K562 (cell line): ENCODE measurements at regions not wholly inside any gene's neighbourhood (a gene's known extent, or its start where the extent isn't known, plus 50 kb on each side); places are given as distances from the start of the nearest gene placed in this dataset.

Experiments used
- ATAC-seq: fragments of 200-7000 bp; cut with Tn5 transposase; 3 replicates; pipeline ENCODE4 v1.9.1; 2020; ENCODE audit warnings: moderate library complexity
- BruUV-seq: library from RNA; stranded (reverse); fragments of 400-500 nt; replicated peaks from 2 replicates; lab custom pipeline; 2021; lab: Mats Ljungman, UMichigan
- CTCF ChIA-PET: fragments of 300-600 bp; formaldehyde crosslinking; extraction: SDS; loops from one replicate; lab custom pipeline; 2021; ENCODE audit warnings: low intra/inter-chr PET ratio; lab: Yijun Ruan, JAX
- POLR2A ChIA-PET: fragments of 300-600, 350-650 bp; sonication (Branson Sonifier 250); formaldehyde crosslinking; extraction: SDS; loops from one replicate; lab custom pipeline; 2021; ENCODE audit warnings: antibody characterized with exemption, inconsistent platforms; lab: Yijun Ruan, JAX
- DNase-seq, 4 experiments: peaks; one replicate each; pipeline versions ENCODE4 v3.0.0 to v3.0.0-alpha.2; 2011 to 2018; ENCODE audit warnings: low spot score in 3 of 4, mixed read lengths in 3 of 4; ENCODE audit errors: extremely low read depth in 1 of 4
- FAIRE-seq: peaks from 2 replicates; lab custom pipeline; 2011; peaks lifted over from hg19 to GRCh38; lab: Jason Lieb, UNC
- H2AFZ ChIP-seq: 2 replicates; pipeline ENCODE4 v1.6.0; 2011; ENCODE audit warnings: low read depth, low read length, control low read depth, inconsistent platforms
- H3K27ac ChIP-seq: fragments of 200-600 bp; 3 replicates; pipeline ENCODE4 v1.8.0; 2011; ENCODE audit warnings: low read depth, mild to moderate bottlenecking, control low read depth, inconsistent platforms, low read length, moderate library complexity, mixed read lengths; ENCODE audit errors: extremely low read depth
- H3K27me3 ChIP-seq, 2 experiments: fragments of 300-600 bp in 1 of 2; 2 replicates in 1 of 2; 3 replicates in 1 of 2; pipeline versions ENCODE4 v1.6.0 to v1.8.0; 2011; ENCODE audit warnings: inconsistent platforms in 2 of 2, low read length in 2 of 2, mild to moderate bottlenecking in 1 of 2, mixed read lengths in 1 of 2, moderate library complexity in 1 of 2; ENCODE audit not compliant: control insufficient read depth in 2 of 2, insufficient read depth in 2 of 2
- H3K36me3 ChIP-seq: fragments of 300-600 bp; 3 replicates; pipeline ENCODE4 v1.8.0; 2011; ENCODE audit warnings: mild to moderate bottlenecking, low read length, inconsistent platforms; ENCODE audit not compliant: control insufficient read depth, insufficient read depth
- H3K4me1 ChIP-seq, 2 experiments: fragments of 200-600 bp in 1 of 2; replicated peaks in 1 of 2; 2 replicates in 1 of 2; 3 replicates in 1 of 2; pipeline versions ENCODE4 v1.5.1 to v1.8.0; 2011; ENCODE audit warnings: inconsistent platforms in 2 of 2, low read length in 2 of 2, mild to moderate bottlenecking in 1 of 2, mixed read lengths in 1 of 2, moderate library complexity in 1 of 2; ENCODE audit not compliant: control insufficient read depth in 2 of 2, insufficient read depth in 2 of 2
- H3K4me2 ChIP-seq: 2 replicates; pipeline ENCODE4 v1.6.1; 2011; ENCODE audit warnings: low read length, control low read depth, inconsistent platforms, mixed read lengths; ENCODE audit not compliant: insufficient read depth
- H3K4me3 ChIP-seq: fragments of 200-600 bp; sonication (generic), shearing (Covaris generic); 2 replicates; pipeline ENCODE4 v1.5.1; 2016; ENCODE audit warnings: control low read depth, inconsistent platforms
- H3K79me2 ChIP-seq: fragments of 200-600 bp; 3 replicates; pipeline ENCODE4 v1.8.0; 2011; ENCODE audit warnings: low read length, inconsistent platforms; ENCODE audit not compliant: control insufficient read depth, insufficient read depth
- H3K9ac ChIP-seq, 2 experiments: 2 replicates each; pipeline versions ENCODE4 v1.6.0 to v1.6.1; 2011; ENCODE audit warnings: low read depth in 2 of 2, low read length in 2 of 2, control low read depth in 1 of 2, inconsistent platforms in 1 of 2, mild to moderate bottlenecking in 1 of 2, mixed read lengths in 1 of 2; ENCODE audit not compliant: insufficient read depth in 1 of 2
- H3K9me1 ChIP-seq: one replicate; pipeline ENCODE4 v1.6.0; 2011; ENCODE audit warnings: inconsistent platforms, mild to moderate bottlenecking, low read length, moderate library complexity; ENCODE audit not compliant: control insufficient read depth, insufficient read depth
- H3K9me3 ChIP-seq: replicated peaks from 2 replicates; pipeline ENCODE4 v1.5.1; 2011; ENCODE audit warnings: low read depth, low read length, inconsistent platforms; ENCODE audit not compliant: control insufficient read depth, insufficient read depth
- H4K20me1 ChIP-seq: replicated peaks from 2 replicates; pipeline ENCODE4 v1.6.1; 2011; ENCODE audit warnings: low read length, inconsistent platforms, mixed read lengths; ENCODE audit not compliant: control insufficient read depth, insufficient read depth
- ARID1B ChIP-seq: fragments of 450-650 bp; IDR thresholded peaks from 2 replicates; pipeline ENCODE4 v1.6.1; 2016; ENCODE audit warnings: antibody characterized with exemption, mild to moderate bottlenecking, inconsistent platforms
- ARID2 ChIP-seq: fragments of 450-650 bp; IDR thresholded peaks from 2 replicates; pipeline ENCODE4 v1.6.1; 2017; ENCODE audit warnings: antibody characterized with exemption, mild to moderate bottlenecking
- PCBP2 ChIP-seq: fragments of 200-400 bp; formaldehyde crosslinking; IDR thresholded peaks from 2 replicates; pipeline ENCODE4 v1.6.1; 2018; ENCODE audit warnings: low read length, low read depth, mild to moderate bottlenecking, moderate library complexity; ENCODE audit not compliant: poor library complexity, severe bottlenecking
- PTRF ChIP-seq: fragments of 450-650 bp; IDR thresholded peaks from 2 replicates; pipeline ENCODE4 v1.6.1; 2016; ENCODE audit warnings: mild to moderate bottlenecking, missing genetic modification characterization, missing compliant biosample characterization
- WGBS: fragments of 100-300 bp; shearing (Covaris generic); methylation state at CpG from one replicate; pipeline ENCODE4 v1.1.6; 2016; ENCODE audit warnings: low coverage, mixed read lengths; ENCODE audit not compliant: insufficient coverage; ENCODE audit errors: missing lambda C conversion rate; 5-methylcytosine and 5-hydroxymethylcytosine counted together
- in situ Hi-C: fragments of 300-500 bp; cut with MboI; formaldehyde crosslinking; loops from 4 replicates; pipeline ENCODE4 v1.15.0; 2018; ENCODE audit warnings: inconsistent platforms, mixed read lengths
- intact Hi-C: fragments of 100-400 bp; cut with micrococcal nuclease; formaldehyde crosslinking; loops from 2 replicates; pipeline ENCODE4 v1.14.2; 2022
- TF ChIP-seq, protein P1 (sequence below): fragments of 450-650 bp; IDR thresholded peaks from 2 replicates; pipeline ENCODE4 v1.6.1; 2016; ENCODE audit warnings: low read depth, mild to moderate bottlenecking, moderate library complexity
- TF ChIP-seq, protein P2 (sequence below): fragments of 250-450 bp; sonication (Bioruptor Pico); IDR thresholded peaks from 2 replicates; pipeline ENCODE4 v1.8.0; 2022; ENCODE audit warnings: moderate library complexity, mild to moderate bottlenecking, inconsistent platforms
- TF ChIP-seq, protein P3 (sequence below): fragments of 250-450 bp; sonication (Bioruptor Pico); IDR thresholded peaks from 2 replicates; pipeline ENCODE4 v1.5.0; 2020; ENCODE audit warnings: mild to moderate bottlenecking
- TF ChIP-seq, protein P4 (sequence below), 2 experiments: fragments of 150-350 bp in 1 of 2; IDR thresholded peaks; 2 replicates each; pipeline ENCODE4 v1.6.1; 2012 to 2016; ENCODE audit warnings: low read depth in 2 of 2, low read length in 2 of 2, mild to moderate bottlenecking in 1 of 2, moderate library complexity in 1 of 2

DNA sequence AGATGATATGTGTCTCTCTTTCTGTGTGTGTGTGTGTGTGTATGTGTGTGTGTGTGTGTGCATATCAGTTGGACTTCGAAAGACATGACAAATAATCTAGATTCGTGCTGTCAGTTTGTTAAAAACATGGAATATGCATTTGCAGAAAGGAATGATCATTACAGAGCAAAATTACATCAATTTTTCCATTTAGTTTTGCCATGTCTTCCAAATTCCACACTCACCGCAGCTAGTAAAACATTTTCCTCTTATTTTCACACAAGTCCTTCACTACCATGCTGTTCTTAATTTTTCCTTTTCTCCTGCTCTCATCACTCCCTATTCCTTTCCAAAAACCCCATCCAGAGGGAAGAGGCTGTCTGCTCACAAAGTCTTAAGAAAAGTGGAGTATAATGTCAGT is 1191.4 kb upstream of the SLC39A10 start:
- Histone ChIP-seq H4K20me1 (no peaks in the 10 kb centered on the region), H3K36me3 (no peaks in the 10 kb centered on the region), H3K9me3 (no peaks in the 10 kb centered on the region; the same call in 1 of the 2 replicates), H2AFZ (no peak overlapping the region), H3K4me1 (no peaks in the 10 kb centered on the region), H3K79me2 (no peaks in the 10 kb centered on the region), H3K27ac (no peak overlapping the region), H3K4me2 (no peak overlapping the region), H3K9me1 (no peaks in the 10 kb centered on the region), H3K4me3 (no peak overlapping the region), H3K9ac (no peak overlapping the region), H3K27me3 (no peaks in the 10 kb centered on the region)
- ChIA-PET CTCF (no interaction called here), POLR2A (no interaction called here)
- 10% methylated on average over 3 of the region's 3 CpGs for WGBS
- FAIRE-seq (no peak), DNase-seq (no peak), ATAC-seq (no peak)
- TF ChIP-seq, protein P1, sequence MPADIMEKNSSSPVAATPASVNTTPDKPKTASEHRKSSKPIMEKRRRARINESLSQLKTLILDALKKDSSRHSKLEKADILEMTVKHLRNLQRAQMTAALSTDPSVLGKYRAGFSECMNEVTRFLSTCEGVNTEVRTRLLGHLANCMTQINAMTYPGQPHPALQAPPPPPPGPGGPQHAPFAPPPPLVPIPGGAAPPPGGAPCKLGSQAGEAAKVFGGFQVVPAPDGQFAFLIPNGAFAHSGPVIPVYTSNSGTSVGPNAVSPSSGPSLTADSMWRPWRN, result no peak
- TF ChIP-seq, protein P2, sequence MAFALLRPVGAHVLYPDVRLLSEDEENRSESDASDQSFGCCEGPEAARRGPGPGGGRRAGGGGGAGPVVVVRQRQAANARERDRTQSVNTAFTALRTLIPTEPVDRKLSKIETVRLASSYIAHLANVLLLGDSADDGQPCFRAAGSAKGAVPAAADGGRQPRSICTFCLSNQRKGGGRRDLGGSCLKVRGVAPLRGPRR (CRISPR knock-in tag), result no peak
- TF ChIP-seq, protein P3, sequence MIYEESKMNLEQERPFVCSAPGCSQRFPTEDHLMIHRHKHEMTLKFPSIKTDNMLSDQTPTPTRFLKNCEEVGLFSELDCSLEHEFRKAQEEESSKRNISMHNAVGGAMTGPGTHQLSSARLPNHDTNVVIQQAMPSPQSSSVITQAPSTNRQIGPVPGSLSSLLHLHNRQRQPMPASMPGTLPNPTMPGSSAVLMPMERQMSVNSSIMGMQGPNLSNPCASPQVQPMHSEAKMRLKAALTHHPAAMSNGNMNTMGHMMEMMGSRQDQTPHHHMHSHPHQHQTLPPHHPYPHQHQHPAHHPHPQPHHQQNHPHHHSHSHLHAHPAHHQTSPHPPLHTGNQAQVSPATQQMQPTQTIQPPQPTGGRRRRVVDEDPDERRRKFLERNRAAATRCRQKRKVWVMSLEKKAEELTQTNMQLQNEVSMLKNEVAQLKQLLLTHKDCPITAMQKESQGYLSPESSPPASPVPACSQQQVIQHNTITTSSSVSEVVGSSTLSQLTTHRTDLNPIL, result no peak
- TF ChIP-seq ARID2 (no peak), ARID1B (no peak), PTRF (tag) (no peak), PCBP2 (no peak)
- TF ChIP-seq, protein P4, sequence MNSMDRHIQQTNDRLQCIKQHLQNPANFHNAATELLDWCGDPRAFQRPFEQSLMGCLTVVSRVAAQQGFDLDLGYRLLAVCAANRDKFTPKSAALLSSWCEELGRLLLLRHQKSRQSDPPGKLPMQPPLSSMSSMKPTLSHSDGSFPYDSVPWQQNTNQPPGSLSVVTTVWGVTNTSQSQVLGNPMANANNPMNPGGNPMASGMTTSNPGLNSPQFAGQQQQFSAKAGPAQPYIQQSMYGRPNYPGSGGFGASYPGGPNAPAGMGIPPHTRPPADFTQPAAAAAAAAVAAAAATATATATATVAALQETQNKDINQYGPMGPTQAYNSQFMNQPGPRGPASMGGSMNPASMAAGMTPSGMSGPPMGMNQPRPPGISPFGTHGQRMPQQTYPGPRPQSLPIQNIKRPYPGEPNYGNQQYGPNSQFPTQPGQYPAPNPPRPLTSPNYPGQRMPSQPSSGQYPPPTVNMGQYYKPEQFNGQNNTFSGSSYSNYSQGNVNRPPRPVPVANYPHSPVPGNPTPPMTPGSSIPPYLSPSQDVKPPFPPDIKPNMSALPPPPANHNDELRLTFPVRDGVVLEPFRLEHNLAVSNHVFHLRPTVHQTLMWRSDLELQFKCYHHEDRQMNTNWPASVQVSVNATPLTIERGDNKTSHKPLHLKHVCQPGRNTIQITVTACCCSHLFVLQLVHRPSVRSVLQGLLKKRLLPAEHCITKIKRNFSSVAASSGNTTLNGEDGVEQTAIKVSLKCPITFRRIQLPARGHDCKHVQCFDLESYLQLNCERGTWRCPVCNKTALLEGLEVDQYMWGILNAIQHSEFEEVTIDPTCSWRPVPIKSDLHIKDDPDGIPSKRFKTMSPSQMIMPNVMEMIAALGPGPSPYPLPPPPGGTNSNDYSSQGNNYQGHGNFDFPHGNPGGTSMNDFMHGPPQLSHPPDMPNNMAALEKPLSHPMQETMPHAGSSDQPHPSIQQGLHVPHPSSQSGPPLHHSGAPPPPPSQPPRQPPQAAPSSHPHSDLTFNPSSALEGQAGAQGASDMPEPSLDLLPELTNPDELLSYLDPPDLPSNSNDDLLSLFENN (IDR thresholded peaks at IDR 0.05; ENCODE audit: low read depth in 2 of 2, low read length in 2 of 2), result no peak
- intact Hi-C loops, result no loop called here
- BruUV-seq, result no TSS peak
- in situ Hi-C loops, result no loop called here
